ENCODE measurements at regions not wholly inside any gene's neighbourhood (a gene's known extent, or its start where the extent isn't known, plus 50 kb on each side); places are given as distances from the start of the nearest gene placed in this dataset.

- ATAC-seq (no peak), DNase-seq (ENCODE audit: low read depth, low spot score) (no peak)
- TF ChIP-seq SRF (IDR thresholded peaks at IDR 0.05; ENCODE audit: low read depth) (no peak), EZH2 (IDR thresholded peaks at IDR 0.05) (no peak)
- Histone ChIP-seq H3K4me2 (ENCODE audit: low read length) (no peak overlapping the region), H3K4me1 (ENCODE audit: control insufficient read depth in 1 of 2, insufficient read depth in 2 of 2, low read length in 2 of 2) (no peaks in the 10 kb centered on the region), H3K27me3 (ENCODE audit: insufficient read depth, low read length) (no peaks in the 10 kb centered on the region), H3K9ac (ENCODE audit: low read length) (no peak overlapping the region), H3K36me3 (ENCODE audit: control insufficient read depth in 1 of 2, insufficient read depth in 2 of 2, low read length in 2 of 2) (no peaks in the 10 kb centered on the region), H3K79me2 (ENCODE audit: insufficient read depth, low read length) (no peaks in the 10 kb centered on the region), H3K9me3 (ENCODE audit: control insufficient read depth in 1 of 2, insufficient read depth in 1 of 2, low read depth in 1 of 2, low read length in 2 of 2) (no peaks in the 10 kb centered on the region), H3K4me3 (replicated peaks in 1 of 2; ENCODE audit: low read depth in 1 of 2, low read length in 2 of 2) (no peak overlapping the region), H3K9me2 (ENCODE audit: insufficient read depth) (no peaks in the 10 kb centered on the region), H2AFZ (ENCODE audit: low read depth, low read length, poor library complexity, severe bottlenecking) (no peak overlapping the region), H4K20me1 (ENCODE audit: insufficient read depth) (no peaks in the 10 kb centered on the region), H3K27ac (ENCODE audit: low read depth, low read length) (no peak overlapping the region)
- ChIA-PET RAD21 (ENCODE audit: low non-redundant PET in 1 of 2, low total read pairs in 2 of 2, uncharacterized antibody in 2 of 2, unreplicated experiment in 2 of 2) (no interaction called here), POLR2A (no interaction called here), CTCF (no interaction called here)
- intact Hi-C loops (cut with micrococcal nuclease), result no loop called here
- no TSS peak for BruUV-seq (replicated peaks)
Measured at GRCh38 chr2:192315543-192315942, 120.8 kb upstream of the TMEFF2 start.

GRCh38 chr2:192314800-192315481 lies 120.2 kb upstream of the TMEFF2 start:
- no peak for DNase-seq (ENCODE audit: low read depth, low spot score)
- no TSS peak for BruUV-seq (replicated peaks)
- H3K4me1 ChIP-seq (ENCODE audit: control insufficient read depth in 1 of 2, insufficient read depth in 2 of 2, low read length in 2 of 2), result no peaks in the 10 kb centered on the region
- H3K27ac ChIP-seq (ENCODE audit: low read depth, low read length), result no peak overlapping the region
- no peak overlapping the region for H3K4me3 ChIP-seq (replicated peaks in 1 of 2; ENCODE audit: low read depth in 1 of 2, low read length in 2 of 2)
- ChIA-PET POLR2A (no interaction called here), CTCF (no interaction called here), RAD21 (ENCODE audit: low non-redundant PET in 1 of 2, low total read pairs in 2 of 2, uncharacterized antibody in 2 of 2, unreplicated experiment in 2 of 2) (no interaction called here)
- H3K27me3 ChIP-seq (ENCODE audit: insufficient read depth, low read length), result no peaks in the 10 kb centered on the region
- no peaks in the 10 kb centered on the region for H3K9me3 ChIP-seq (ENCODE audit: control insufficient read depth in 1 of 2, insufficient read depth in 1 of 2, low read depth in 1 of 2, low read length in 2 of 2)
- H2AFZ ChIP-seq (ENCODE audit: low read depth, low read length, poor library complexity, severe bottlenecking), result no peak overlapping the region
- no peaks in the 10 kb centered on the region for H3K79me2 ChIP-seq (ENCODE audit: insufficient read depth, low read length)
- H3K9ac ChIP-seq (ENCODE audit: low read length), result no peak overlapping the region
- H3K9me2 ChIP-seq (ENCODE audit: insufficient read depth), result no peaks in the 10 kb centered on the region
- intact Hi-C loops (cut with micrococcal nuclease), result no loop called here
- no peak overlapping the region for H3K4me2 ChIP-seq (ENCODE audit: low read length)
- TF ChIP-seq ATF3 (IDR thresholded peaks at IDR 0.05) (no peak), FOSL1 (IDR thresholded peaks at IDR 0.05; ENCODE audit: low read depth) (no peak), YY1 (IDR thresholded peaks at IDR 0.05; ENCODE audit: extremely low read depth, insufficient replicate concordance, low read depth, low read length) (no peak), POLR2AphosphoS5 (IDR thresholded peaks at IDR 0.05; ENCODE audit: low read depth, low read length) (no peak), SP1 (IDR thresholded peaks at IDR 0.05; ENCODE audit: low read depth) (no peak), EGR1 (IDR thresholded peaks at IDR 0.05; ENCODE audit: low read depth) (no peak), ZBTB33 (IDR thresholded peaks at IDR 0.05; ENCODE audit: extremely low read depth, insufficient replicate concordance, low read length) (no peak), EZH2phosphoT487 (IDR thresholded peaks at IDR 0.05; ENCODE audit: borderline replicate concordance) (no peak), CBX3 (IDR thresholded peaks at IDR 0.05; ENCODE audit: low read depth) (no peak), CTCF (IDR thresholded peaks at IDR 0.05 in 2 of 3, conservative IDR thresholded peaks at IDR 0.05 in 1 of 3; ENCODE audit: borderline replicate concordance in 1 of 3, insufficient read depth in 1 of 3, low read depth in 2 of 3, low read length in 2 of 3) (no peak), EZH2 (IDR thresholded peaks at IDR 0.05) (no peak), TCF7L2 (IDR thresholded peaks at IDR 0.05; ENCODE audit: borderline replicate concordance, extremely low read depth, insufficient read depth, insufficient read length) (no peak)
- no peak for ATAC-seq
- H4K20me1 ChIP-seq (ENCODE audit: insufficient read depth), result no peaks in the 10 kb centered on the region
- no peaks in the 10 kb centered on the region for H3K36me3 ChIP-seq (ENCODE audit: control insufficient read depth in 1 of 2, insufficient read depth in 2 of 2, low read length in 2 of 2)

Measured in HCT116 (cell line).